Upper lobe of left lung (tissue), 6 donors: ENCODE measurements at regions not wholly inside any gene's neighbourhood (a gene's known extent, or its start where the extent isn't known, plus 50 kb on each side); places are given as distances from the start of the nearest gene placed in this dataset.

Experiments used
- ATAC-seq, 2 donors: fragments of 200-7000 bp; cut with Tn5 transposase; one replicate each; pipeline ENCODE4 v1.9.1; 2022; ENCODE audit warnings: mild to moderate bottlenecking in 2 of 2, moderate library complexity in 2 of 2; ENCODE audit not compliant: low FRiP score in 2 of 2
- DNase-seq, 2 donors: peaks; one replicate each; pipeline ENCODE4 v3.0.0-alpha.2; 2019 to 2020
- H3K27ac ChIP-seq, 4 donors: fragments of 200-600 bp; sonication (generic); one replicate each; pipeline ENCODE4 v1.5.1; 2016 to 2019
- H3K27me3 ChIP-seq, 4 donors: fragments of 200-600 bp; sonication (generic); one replicate each; pipeline ENCODE4 v1.5.1; 2017 to 2019
- H3K36me3 ChIP-seq, 4 donors: fragments of 200-600 bp; sonication (generic); one replicate each; pipeline ENCODE4 v1.5.1; 2016 to 2019
- H3K4me1 ChIP-seq, 4 donors: fragments of 200-600 bp; sonication (generic); one replicate each; pipeline ENCODE4 v1.5.1; 2018 to 2019
- H3K4me3 ChIP-seq, 4 donors: fragments of 200-600 bp; sonication (generic); one replicate each; pipeline ENCODE4 v1.5.1; 2017 to 2019; ENCODE audit warnings: mild to moderate bottlenecking in 2 of 4, moderate library complexity in 1 of 4
- H3K9me3 ChIP-seq, 4 donors: fragments of 200-600 bp; sonication (generic); one replicate each; pipeline ENCODE4 v1.5.1; 2018 to 2019
- CTCF ChIP-seq, 6 experiments: fragments of 450-650 bp in 4 of 6; fragments of 200-600 bp in 2 of 6; sonication (generic) in 2 of 6; IDR thresholded peaks; one replicate each; pipeline ENCODE4 v1.5.1; 2016 to 2019; ENCODE audit warnings: antibody characterized with exemption in 6 of 6
- EP300 ChIP-seq, 4 donors: sonication (generic); formaldehyde crosslinking; IDR thresholded peaks; one replicate each; pipeline ENCODE4 v1.5.1; 2017; ENCODE audit warnings: antibody characterized with exemption in 4 of 4, control low read depth in 2 of 4
- POLR2A ChIP-seq, 4 donors: fragments of 450-650 bp; IDR thresholded peaks; one replicate each; pipeline ENCODE4 v1.5.1; 2016 to 2017; ENCODE audit warnings: antibody characterized with exemption in 4 of 4, mild to moderate bottlenecking in 2 of 4
- POLR2AphosphoS5 ChIP-seq, 2 donors: sonication (generic); formaldehyde crosslinking; IDR thresholded peaks; one replicate each; pipeline ENCODE4 v1.5.1; 2017; ENCODE audit warnings: antibody characterized with exemption in 2 of 2
- WGBS, 2 donors: methylation state at CpG; one replicate each; pipeline ENCODE4 v1.1.5; 2017 to 2018; 5-methylcytosine and 5-hydroxymethylcytosine counted together
- donor health status: DM: no; HTN: no; CAD: no; lungs with moderate emphysema.
- donor health status: DM: no; HTN: yes; CAD: no; lungs with severe emphysema.

- no peak for ATAC-seq
These were observed 222.6 kb upstream of the PPARGC1A start for GRCh38 chr4:24112466-24112865.

GRCh38 chr4:24108567-24108966, 218.7 kb upstream of the PPARGC1A start:
- no peaks in the 10 kb centered on the region for H3K9me3 ChIP-seq
- ATAC-seq (no peak), DNase-seq (no peak)
- no peaks in the 10 kb centered on the region for H3K36me3 ChIP-seq
- WGBS, 2 donors, result 89 to 94% methylated on average over 2 of the region's 2 CpGs
- no peak overlapping the region for H3K4me3 ChIP-seq
- no peak overlapping the region for H3K27ac ChIP-seq
- no peaks in the 10 kb centered on the region for H3K27me3 ChIP-seq
- no peak for TF ChIP-seq POLR2A (IDR thresholded peaks at IDR 0.05)
- no peak for TF ChIP-seq CTCF (IDR thresholded peaks at IDR 0.05)
- TF ChIP-seq POLR2AphosphoS5 (IDR thresholded peaks at IDR 0.05), result no peak
- TF ChIP-seq EP300 (IDR thresholded peaks at IDR 0.05), result no peak
- no peaks in the 10 kb centered on the region for H3K4me1 ChIP-seq

More at GRCh38 chr4:24112466-24112865, 222.6 kb upstream of the PPARGC1A start:
- no peaks in the 10 kb centered on the region for H3K4me1 ChIP-seq
- TF ChIP-seq POLR2A (IDR thresholded peaks at IDR 0.05) (no peak), CTCF (IDR thresholded peaks at IDR 0.05) (no peak), POLR2AphosphoS5 (IDR thresholded peaks at IDR 0.05) (no peak), EP300 (IDR thresholded peaks at IDR 0.05) (no peak)
- no peak overlapping the region for H3K27ac ChIP-seq
- no peaks in the 10 kb centered on the region for H3K9me3 ChIP-seq
- no peaks in the 10 kb centered on the region for H3K36me3 ChIP-seq
- no peak for DNase-seq
- WGBS, 2 donors, result 83 to 96% methylated on average over 2 of the region's 2 CpGs
- no peak overlapping the region for H3K4me3 ChIP-seq
- H3K27me3 ChIP-seq, result no peaks in the 10 kb centered on the region

- Histone ChIP-seq H3K4me3 (no peak overlapping the region), H3K4me1 (no peaks in the 10 kb centered on the region), H3K27me3 (no peaks in the 10 kb centered on the region), H3K36me3 (no peaks in the 10 kb centered on the region), H3K9me3 (no peaks in the 10 kb centered on the region), H3K27ac (no peak overlapping the region)
- TF ChIP-seq POLR2A (IDR thresholded peaks at IDR 0.05), result no peak
- TF ChIP-seq EP300 (IDR thresholded peaks at IDR 0.05), result no peak
- TF ChIP-seq CTCF (IDR thresholded peaks at IDR 0.05), result no peak
- no peak for TF ChIP-seq POLR2AphosphoS5 (IDR thresholded peaks at IDR 0.05)
- WGBS, 2 donors, result 73 to 75% methylated on average over 10 of the region's 10 CpGs
- no peak for DNase-seq
- peak; percentile 68 to 70 for ATAC-seq
These were observed 215.6 kb upstream of the PPARGC1A start for GRCh38 chr4:24105327-24106038.

GRCh38 chr4:24104158-24104565, 214.3 kb upstream of the PPARGC1A start:
- Histone ChIP-seq H3K4me3 (no peak overlapping the region), H3K27me3 (no peaks in the 10 kb centered on the region), H3K4me1 (no peaks in the 10 kb centered on the region), H3K9me3 (no peaks in the 10 kb centered on the region), H3K36me3 (no peaks in the 10 kb centered on the region), H3K27ac (no peak overlapping the region)
- TF ChIP-seq CTCF (IDR thresholded peaks at IDR 0.05), result no peak
- TF ChIP-seq EP300 (IDR thresholded peaks at IDR 0.05), result no peak
- TF ChIP-seq POLR2A (IDR thresholded peaks at IDR 0.05), result no peak
- no peak for TF ChIP-seq POLR2AphosphoS5 (IDR thresholded peaks at IDR 0.05)
- no peak for DNase-seq
- 59 to 63% methylated on average over 6 of the region's 6 CpGs for WGBS, 2 donors
- no peak for ATAC-seq
